Lower leg skin (tissue), 3 donors: ENCODE measurements at regions not wholly inside any gene's neighbourhood (a gene's known extent, or its start where the extent isn't known, plus 50 kb on each side); places are given as distances from the start of the nearest gene placed in this dataset.

Experiments
- CTCF ChIP-seq, 3 donors: fragments of 450-650 bp; IDR thresholded peaks; one replicate each; pipeline ENCODE4 v1.5.1; 2016; ENCODE audit warnings: antibody characterized with exemption in 3 of 3, mild to moderate bottlenecking in 3 of 3, moderate library complexity in 2 of 3
- POLR2A ChIP-seq, 2 donors: fragments of 450-650 bp; IDR thresholded peaks; one replicate each; pipeline ENCODE4 v1.6.1; 2016 to 2017; ENCODE audit warnings: antibody characterized with exemption in 2 of 2, mild to moderate bottlenecking in 1 of 2, moderate library complexity in 1 of 2

- TF ChIP-seq CTCF (IDR thresholded peaks at IDR 0.05): no peak
- TF ChIP-seq POLR2A (IDR thresholded peaks at IDR 0.05): no peak
These were observed 297.4 kb upstream of the NEBL start for GRCh38 chr10:21194510-21194993.
